WERI-Rb-1 (cell line): ENCODE measurements at regions not wholly inside any gene's neighbourhood (a gene's known extent, or its start where the extent isn't known, plus 50 kb on each side); places are given as distances from the start of the nearest gene placed in this dataset.

Source experiments
- DNase-seq: peaks from one replicate; pipeline ENCODE4 v3.0.0-alpha.2; 2020
- H3K27ac ChIP-seq: fragments of 250-450 bp; sonication (Bioruptor Pico); 2 replicates; pipeline ENCODE4 v1.5.1; 2020; ENCODE audit warnings: mild to moderate bottlenecking, moderate library complexity
- H3K27me3 ChIP-seq: fragments of 250-450 bp; sonication (Bioruptor Pico); 2 replicates; pipeline ENCODE4 v1.5.1; 2021; ENCODE audit warnings: mild to moderate bottlenecking, low read depth, moderate library complexity; ENCODE audit not compliant: insufficient read depth, severe bottlenecking
- H3K36me3 ChIP-seq: fragments of 250-450 bp; sonication (Bioruptor Pico); 2 replicates; pipeline ENCODE4 v1.5.1; 2020; ENCODE audit warnings: mild to moderate bottlenecking, moderate library complexity
- H3K4me3 ChIP-seq: 2 replicates; pipeline ENCODE4 v1.5.1; 2011; ENCODE audit warnings: low read depth, mild to moderate bottlenecking, control low read depth, low read length
- H3K9me3 ChIP-seq: fragments of 250-450 bp; sonication (Bioruptor Pico); 2 replicates; pipeline ENCODE4 v1.5.1; 2021; ENCODE audit warnings: mild to moderate bottlenecking, moderate library complexity; ENCODE audit not compliant: severe bottlenecking
- CTCF ChIP-seq: IDR thresholded peaks from 2 replicates; pipeline ENCODE4 v1.5.1; 2011; ENCODE audit warnings: low read depth, mild to moderate bottlenecking, control low read depth, inconsistent platforms, low read length

GRCh38 chr2:11102956-11103860, 52.1 kb upstream of the SLC66A3 start:
- H3K27ac ChIP-seq, result no peak overlapping the region
- H3K36me3 ChIP-seq, result no peaks in the 10 kb centered on the region
- H3K27me3 ChIP-seq, result no peaks in the 10 kb centered on the region
- no peak for TF ChIP-seq CTCF
- no peak for DNase-seq
- H3K4me3 ChIP-seq, result no peak overlapping the region
- H3K9me3 ChIP-seq, result peaks cover 3% of the 10 kb centered on the region

DNA sequence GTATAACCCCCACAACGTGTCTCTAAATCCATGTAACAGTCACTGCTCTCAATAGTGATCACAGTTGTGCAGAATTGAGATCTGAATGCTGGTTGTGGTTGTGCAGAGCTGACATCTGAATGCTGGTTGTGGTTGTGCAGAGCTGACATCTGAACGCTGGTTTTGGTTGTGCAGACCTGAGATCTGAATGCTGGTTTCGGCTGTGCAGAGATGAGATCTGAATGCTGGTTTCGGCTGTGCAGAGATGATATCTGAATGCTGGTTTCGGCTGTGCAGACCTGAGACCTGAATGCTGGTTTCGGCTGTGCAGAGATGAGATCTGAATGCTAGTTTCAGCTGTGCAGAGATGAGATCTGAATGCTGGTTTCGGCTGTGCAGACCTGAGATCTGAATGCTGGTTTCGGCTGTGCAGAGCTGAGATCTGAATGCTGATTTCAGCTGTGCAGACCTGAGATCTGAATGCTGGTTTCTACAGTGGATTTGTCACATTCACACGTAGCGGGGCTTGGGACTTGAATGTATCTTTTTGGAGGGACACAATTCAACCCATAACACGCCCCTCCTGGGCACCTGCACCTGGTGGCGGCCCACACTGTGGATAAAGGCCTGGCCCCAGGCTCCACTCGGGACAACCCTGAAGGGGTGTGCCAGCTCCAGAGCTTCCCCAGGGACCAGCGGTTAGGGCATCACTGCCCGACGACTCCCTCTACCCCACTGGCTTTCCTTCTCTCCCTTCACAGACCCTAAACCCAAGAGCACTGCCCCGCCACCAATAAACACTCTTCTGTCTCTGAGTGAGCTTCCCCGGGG, 51.1 kb upstream of the SLC66A3 start:
- Histone ChIP-seq H3K9me3 (peaks cover 3% of the 10 kb centered on the region), H3K36me3 (no peaks in the 10 kb centered on the region), H3K4me3 (no peak overlapping the region), H3K27me3 (no peaks in the 10 kb centered on the region), H3K27ac (no peak overlapping the region)
- no peak for TF ChIP-seq CTCF
- DNase-seq, result no peak

DNA sequence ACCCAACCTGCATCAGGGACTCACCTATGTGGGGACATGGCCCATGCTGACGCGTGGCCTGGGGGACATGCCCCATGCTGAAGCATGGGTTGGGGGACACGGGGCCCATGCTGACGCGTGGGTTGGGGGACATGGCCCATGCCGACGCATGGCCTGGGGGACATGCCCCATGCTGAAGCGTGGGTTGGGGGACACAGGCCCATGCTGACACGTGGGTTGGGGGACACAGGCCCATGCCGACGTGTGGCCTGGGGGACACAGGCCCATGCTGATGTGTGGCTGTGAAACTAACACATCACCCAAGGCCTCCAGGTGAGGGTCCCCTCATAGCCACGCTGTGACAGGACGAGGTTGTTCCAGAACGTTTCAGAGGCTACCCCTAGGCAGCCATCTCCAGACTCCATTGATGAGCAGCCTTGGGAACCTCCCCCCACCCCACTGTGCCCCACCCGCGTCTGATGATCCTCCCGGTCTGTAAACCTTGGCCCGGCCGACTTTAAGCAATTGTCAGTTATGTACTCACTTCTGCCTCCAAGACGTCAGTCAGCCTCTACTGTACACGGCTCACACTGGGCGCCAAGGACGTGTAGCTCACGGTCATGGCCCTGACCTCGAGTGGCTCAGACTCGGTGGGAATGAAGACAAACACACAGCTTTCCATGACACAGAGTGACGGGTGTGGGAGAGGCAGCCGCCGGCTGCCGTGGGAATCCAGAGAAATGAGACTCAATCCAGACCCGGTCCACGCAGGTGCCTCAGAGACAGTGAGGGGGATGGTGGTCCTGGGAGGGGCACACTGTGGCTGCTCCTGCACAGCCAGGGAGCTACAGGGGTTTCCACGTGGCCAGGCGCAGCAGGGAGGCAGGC, 50.2 kb upstream of the SLC66A3 start:
- Histone ChIP-seq H3K4me3 (no peak overlapping the region), H3K36me3 (no peaks in the 10 kb centered on the region), H3K27me3 (no peaks in the 10 kb centered on the region), H3K9me3 (peaks cover 3% of the 10 kb centered on the region), H3K27ac (no peak overlapping the region)
- no peak for TF ChIP-seq CTCF
- DNase-seq, result no peak
